Neural cell (in vitro differentiated cells): ENCODE measurements at regions not wholly inside any gene's neighbourhood (a gene's known extent, or its start where the extent isn't known, plus 50 kb on each side); places are given as distances from the start of the nearest gene placed in this dataset.

Source experiments
- H2AFZ ChIP-seq: fragments of 200-600, 300-800 bp; sonication (generic), shearing (Covaris generic); 2 replicates; pipeline ENCODE4 v1.6.0; 2014; ENCODE audit warnings: low read depth, mild to moderate bottlenecking, antibody characterized with exemption, low read length, moderate library complexity
- H3F3A ChIP-seq: fragments of 200-600 bp; shearing (Covaris generic); 2 replicates; pipeline ENCODE4 v1.6.1; 2016; ENCODE audit warnings: mild to moderate bottlenecking, moderate library complexity, mixed read lengths, antibody characterized with exemption, low read length; ENCODE audit not compliant: insufficient read depth, poor library complexity, severe bottlenecking
- H3K27ac ChIP-seq: fragments of 200-600, 300-800 bp; sonication (generic), shearing (Covaris generic); 2 replicates; pipeline ENCODE4 v1.5.1; 2014; ENCODE audit warnings: mild to moderate bottlenecking, low read length, moderate library complexity
- H3K27me3 ChIP-seq: fragments of 300-800, 200-600 bp; sonication (generic), shearing (Covaris generic); 2 replicates; pipeline ENCODE4 v1.6.0; 2014; ENCODE audit warnings: mild to moderate bottlenecking, low read depth, low read length, moderate library complexity; ENCODE audit not compliant: insufficient read depth
- H3K36me3 ChIP-seq: fragments of 300-800, 200-600 bp; sonication (generic), shearing (Covaris generic); 2 replicates; pipeline ENCODE4 v1.5.1; 2014; ENCODE audit warnings: mild to moderate bottlenecking, antibody characterized with exemption, low read length, moderate library complexity; ENCODE audit not compliant: insufficient read depth
- H3K4me2 ChIP-seq: fragments of 300-800, 200-600 bp; sonication (generic), shearing (Covaris generic); 2 replicates; pipeline ENCODE4 v1.6.0; 2014; ENCODE audit warnings: mild to moderate bottlenecking, low read length
- H3K4me3 ChIP-seq: fragments of 300-800, 200-600 bp; sonication (generic), shearing (Covaris generic); 2 replicates; pipeline ENCODE4 v1.5.1; 2014; ENCODE audit warnings: mild to moderate bottlenecking, low read length, moderate library complexity
- H3K79me2 ChIP-seq: fragments of 200-600 bp; shearing (Covaris generic); replicated peaks from 2 replicates; pipeline ENCODE4 v1.6.0; 2014; ENCODE audit warnings: mild to moderate bottlenecking, low read length, moderate library complexity; ENCODE audit not compliant: insufficient read depth
- H3K9ac ChIP-seq: fragments of 300-800, 200-600 bp; sonication (generic), shearing (Covaris generic); 2 replicates; pipeline ENCODE4 v1.6.1; 2016; ENCODE audit warnings: mild to moderate bottlenecking, low read length, mixed read lengths
- H3K9me2 ChIP-seq: fragments of 200-600 bp; shearing (Covaris generic); 2 replicates; pipeline ENCODE4 v1.6.1; 2016; ENCODE audit warnings: mild to moderate bottlenecking, low read length, mixed read lengths; ENCODE audit not compliant: insufficient read depth
- H3K9me3 ChIP-seq: fragments of 200-600, 300-800 bp; sonication (generic), shearing (Covaris generic); 2 replicates; pipeline ENCODE4 v1.6.1; 2016; ENCODE audit warnings: mild to moderate bottlenecking, mixed run types, low read length, moderate library complexity, mixed read lengths
- H4K20me1 ChIP-seq: fragments of 200-600 bp; shearing (Covaris generic); 2 replicates; pipeline ENCODE4 v1.6.1; 2016; ENCODE audit warnings: mild to moderate bottlenecking, mixed run types; ENCODE audit not compliant: insufficient read depth
- EP300 ChIP-seq: fragments of 450-650 bp; conservative IDR thresholded peaks from 2 replicates; pipeline ENCODE4 v1.6.1; 2014; ENCODE audit warnings: antibody characterized with exemption, mild to moderate bottlenecking, moderate library complexity; ENCODE audit not compliant: poor library complexity, severe bottlenecking
- EZH2 ChIP-seq: fragments of 200-600, 300-800 bp; shearing (Covaris generic), sonication (generic); IDR thresholded peaks from 2 replicates; pipeline ENCODE4 v1.6.1; 2014; ENCODE audit warnings: antibody characterized with exemption, low read length, borderline replicate concordance, mild to moderate bottlenecking; ENCODE audit not compliant: insufficient read depth, poor library complexity, severe bottlenecking
- MXI1 ChIP-seq: fragments of 450-650 bp; conservative IDR thresholded peaks from 2 replicates; pipeline ENCODE4 v1.6.1; 2014; ENCODE audit warnings: antibody characterized with exemption, mild to moderate bottlenecking; ENCODE audit not compliant: poor library complexity, severe bottlenecking
- POLR2AphosphoS5 ChIP-seq: IDR thresholded peaks from 2 replicates; pipeline ENCODE4 v1.6.1; 2012
- RAD21 ChIP-seq: fragments of 450-650 bp; conservative IDR thresholded peaks from 2 replicates; pipeline ENCODE4 v1.6.1; 2014; ENCODE audit warnings: antibody characterized with exemption, mild to moderate bottlenecking, moderate library complexity
- REST ChIP-seq: IDR thresholded peaks from 2 replicates; pipeline ENCODE4 v1.6.1; 2012; ENCODE audit warnings: borderline replicate concordance
- SMC3 ChIP-seq: fragments of 450-650 bp; conservative IDR thresholded peaks from 2 replicates; pipeline ENCODE4 v1.6.1; 2014; ENCODE audit warnings: antibody characterized with exemption, mild to moderate bottlenecking, moderate library complexity; ENCODE audit not compliant: poor library complexity
- TAF1 ChIP-seq: IDR thresholded peaks from 2 replicates; pipeline ENCODE4 v1.6.1; 2012; ENCODE audit warnings: low read depth
- TF ChIP-seq, protein P1 (sequence below): fragments of 450-650 bp; IDR thresholded peaks from 2 replicates; pipeline ENCODE4 v1.5.1; 2014; ENCODE audit warnings: antibody characterized with exemption, mild to moderate bottlenecking, moderate library complexity; ENCODE audit not compliant: poor library complexity, severe bottlenecking

DNA sequence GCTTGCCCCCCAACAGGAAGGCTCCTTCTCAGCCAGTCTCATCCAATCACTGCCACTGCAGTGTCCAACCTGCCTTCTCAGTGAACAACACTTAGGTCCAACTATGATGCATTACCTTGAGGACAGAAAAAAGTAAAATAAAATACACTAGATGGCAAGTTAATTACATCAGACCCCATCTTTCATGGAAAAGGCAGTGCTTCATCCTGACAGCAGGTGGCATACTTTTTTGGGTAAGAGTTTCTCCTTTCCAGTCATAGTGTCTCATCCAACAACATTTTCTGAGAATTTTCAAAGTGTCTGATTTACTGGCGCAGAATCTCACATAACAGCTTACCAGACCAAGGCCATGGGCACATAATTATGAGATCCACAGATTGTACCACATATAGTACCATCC is 1742.8 kb downstream of the PCDH7 start:
- Histone ChIP-seq H3K36me3 (no peaks in the 10 kb centered on the region), H3F3A (no peaks in the 10 kb centered on the region), H3K79me2 (no peaks in the 10 kb centered on the region), H4K20me1 (no peaks in the 10 kb centered on the region), H3K4me2 (no peak overlapping the region), H3K4me3 (no peak overlapping the region), H3K9ac (no peak overlapping the region), H3K9me2 (no peaks in the 10 kb centered on the region), H2AFZ (no peak overlapping the region), H3K27ac (no peak overlapping the region), H3K27me3 (no peaks in the 10 kb centered on the region), H3K9me3 (no peaks in the 10 kb centered on the region)
- TF ChIP-seq REST: no peak
- TF ChIP-seq EP300: no peak
- no peak for TF ChIP-seq POLR2AphosphoS5
- TF ChIP-seq TAF1: no peak
- TF ChIP-seq SMC3: no peak
- no peak for TF ChIP-seq RAD21

DNA sequence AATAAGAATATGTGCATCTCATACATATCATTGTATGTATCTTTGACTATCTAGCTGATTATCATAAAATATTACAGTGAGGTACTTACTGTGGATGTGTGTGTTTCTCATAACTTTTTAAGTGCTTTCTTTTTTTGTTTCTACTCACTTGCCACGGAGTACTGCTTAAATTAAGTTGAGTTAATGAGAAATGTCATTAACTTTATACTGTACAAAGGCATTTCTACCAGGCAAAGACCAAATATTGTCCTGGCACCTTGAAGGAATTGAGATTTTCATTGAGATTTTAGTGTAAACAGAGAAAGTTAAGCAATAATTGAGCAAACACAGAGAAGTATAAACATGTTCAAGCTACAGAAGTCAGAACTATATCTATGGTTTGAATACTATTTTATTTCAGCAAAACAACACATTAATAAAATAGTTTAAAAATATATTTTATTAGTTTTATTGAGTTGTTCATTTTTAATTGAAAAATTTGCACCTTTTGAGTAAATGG is 1750.0 kb downstream of the PCDH7 start:
- no peaks in the 10 kb centered on the region for H3K36me3 ChIP-seq
- H4K20me1 ChIP-seq: no peaks in the 10 kb centered on the region
- no peak overlapping the region for H3K27ac ChIP-seq
- H2AFZ ChIP-seq: no peak overlapping the region
- no peaks in the 10 kb centered on the region for H3K79me2 ChIP-seq
- no peak overlapping the region for H3K4me3 ChIP-seq
- H3K9me2 ChIP-seq: no peaks in the 10 kb centered on the region
- no peaks in the 10 kb centered on the region for H3K27me3 ChIP-seq
- H3K4me2 ChIP-seq: no peak overlapping the region
- H3K9me3 ChIP-seq: no peaks in the 10 kb centered on the region
- no peaks in the 10 kb centered on the region for H3F3A ChIP-seq
- TF ChIP-seq EZH2 (no peak), MXI1 (no peak), SMC3 (no peak), RAD21 (no peak), TAF1 (no peak), REST (no peak), POLR2AphosphoS5 (no peak), EP300 (no peak)
- TF ChIP-seq, protein P1, sequence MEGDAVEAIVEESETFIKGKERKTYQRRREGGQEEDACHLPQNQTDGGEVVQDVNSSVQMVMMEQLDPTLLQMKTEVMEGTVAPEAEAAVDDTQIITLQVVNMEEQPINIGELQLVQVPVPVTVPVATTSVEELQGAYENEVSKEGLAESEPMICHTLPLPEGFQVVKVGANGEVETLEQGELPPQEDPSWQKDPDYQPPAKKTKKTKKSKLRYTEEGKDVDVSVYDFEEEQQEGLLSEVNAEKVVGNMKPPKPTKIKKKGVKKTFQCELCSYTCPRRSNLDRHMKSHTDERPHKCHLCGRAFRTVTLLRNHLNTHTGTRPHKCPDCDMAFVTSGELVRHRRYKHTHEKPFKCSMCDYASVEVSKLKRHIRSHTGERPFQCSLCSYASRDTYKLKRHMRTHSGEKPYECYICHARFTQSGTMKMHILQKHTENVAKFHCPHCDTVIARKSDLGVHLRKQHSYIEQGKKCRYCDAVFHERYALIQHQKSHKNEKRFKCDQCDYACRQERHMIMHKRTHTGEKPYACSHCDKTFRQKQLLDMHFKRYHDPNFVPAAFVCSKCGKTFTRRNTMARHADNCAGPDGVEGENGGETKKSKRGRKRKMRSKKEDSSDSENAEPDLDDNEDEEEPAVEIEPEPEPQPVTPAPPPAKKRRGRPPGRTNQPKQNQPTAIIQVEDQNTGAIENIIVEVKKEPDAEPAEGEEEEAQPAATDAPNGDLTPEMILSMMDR: no peak
- H3K9ac ChIP-seq: no peak overlapping the region
